Superior temporal gyrus (tissue), 1 donor: ENCODE measurements at regions not wholly inside any gene's neighbourhood (a gene's known extent, or its start where the extent isn't known, plus 50 kb on each side); places are given as distances from the start of the nearest gene placed in this dataset.
"Not testable (repeated sequence)": the region's sequence is repeated elsewhere in the genome, so short reads cannot be mapped to it uniquely, and the experiment has no call there.

Source experiments
- DNase-seq: peaks from one replicate; pipeline ENCODE4 v3.0.0-alpha.2; 2016; ENCODE audit errors: extremely low spot score

DNA sequence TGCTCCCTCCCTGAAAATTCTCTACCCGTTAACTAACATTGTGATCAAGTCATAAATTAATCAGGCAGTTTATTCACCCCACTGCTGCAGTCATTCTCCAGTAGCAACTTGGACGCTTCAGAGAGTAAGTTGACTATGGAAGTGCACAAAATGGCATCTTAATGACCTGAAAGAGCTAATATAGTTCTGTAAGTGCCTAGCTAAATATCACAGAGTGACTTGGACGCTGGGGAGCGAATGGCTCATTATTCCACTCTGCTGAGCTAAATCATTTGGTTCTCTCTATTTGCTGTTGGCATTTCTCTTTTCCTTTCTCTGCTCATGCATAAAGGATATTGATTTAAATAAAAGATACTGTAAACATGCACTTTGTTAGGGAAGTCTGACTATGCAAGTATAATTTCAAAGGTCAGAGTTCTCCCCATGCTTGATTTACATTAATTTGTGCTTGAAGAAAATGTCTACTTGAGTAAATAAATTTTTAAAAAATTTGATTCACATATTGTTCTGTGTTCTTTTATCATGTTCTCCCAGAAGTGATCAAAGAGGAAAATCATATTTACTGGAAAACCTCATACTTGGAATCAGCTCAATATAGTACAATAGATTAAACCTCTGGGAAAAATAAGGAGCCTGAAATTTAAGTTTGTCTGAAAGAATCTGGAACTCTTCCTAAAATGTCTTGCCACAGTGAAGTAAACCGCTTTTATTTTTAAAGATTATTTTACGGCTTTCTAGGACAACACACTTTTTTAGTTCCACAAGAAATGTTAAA, 169.5 kb upstream of the HAPLN1 start:
- DNase-seq: no peak

GRCh38 chr5:83877911-83878706, 157.5 kb upstream of the HAPLN1 start:
- DNase-seq: peak; percentile 26

- DNase-seq: no peak
Measured at GRCh38 chr5:83871533-83872395, 151.1 kb upstream of the HAPLN1 start.

DNA sequence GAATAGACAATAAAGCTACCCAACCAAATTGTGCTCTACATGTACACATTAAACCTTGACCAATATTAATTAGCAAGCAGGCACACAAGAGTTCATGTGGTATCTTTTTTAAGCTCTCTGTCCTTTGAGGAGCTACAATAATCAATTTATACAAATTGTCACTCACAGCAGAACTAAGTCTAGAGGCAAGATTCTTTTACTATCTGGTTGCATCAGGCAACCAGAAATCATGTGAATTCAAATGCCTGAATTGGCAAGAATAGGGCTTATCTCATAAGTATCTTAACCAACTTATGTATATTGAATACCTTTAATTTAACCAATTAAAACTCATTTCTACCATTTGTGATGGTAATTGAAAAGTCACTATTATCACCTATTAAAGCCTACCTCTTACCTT, 145.5 kb upstream of the HAPLN1 start:
- DNase-seq: no peak

GRCh38 chr5:83865579-83865978, 144.9 kb upstream of the HAPLN1 start:
- DNase-seq: no peak

- no peak for DNase-seq
Measured at GRCh38 chr5:83864652-83865051, 144.0 kb upstream of the HAPLN1 start.

- no peak for DNase-seq
Measured at GRCh38 chr5:83857341-83857740, 136.7 kb upstream of the HAPLN1 start.

- no peak for DNase-seq
Measured at GRCh38 chr5:83856881-83857280, 136.2 kb upstream of the HAPLN1 start.

DNA sequence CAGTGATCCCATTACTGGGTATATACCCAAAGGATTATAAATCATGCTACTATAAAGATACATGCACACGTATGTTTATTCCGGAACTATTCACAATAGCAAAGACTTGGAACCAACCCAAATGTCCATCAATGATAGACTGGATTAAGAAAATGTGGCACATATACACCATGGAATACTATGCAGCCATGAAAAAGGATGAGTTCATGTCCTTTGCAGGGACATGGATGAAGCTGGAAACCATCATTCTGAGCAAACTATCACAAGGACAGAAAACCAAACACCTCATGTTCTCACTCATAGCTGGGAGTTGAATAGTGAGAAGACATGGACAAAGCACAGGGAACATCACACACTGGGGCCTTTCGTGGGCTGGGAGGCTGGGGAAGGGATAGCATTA, 129.8 kb upstream of the HAPLN1 start:
- not testable (repeated sequence) for DNase-seq

GRCh38 chr5:83848941-83849340, 128.3 kb upstream of the HAPLN1 start:
- no peak for DNase-seq

DNA sequence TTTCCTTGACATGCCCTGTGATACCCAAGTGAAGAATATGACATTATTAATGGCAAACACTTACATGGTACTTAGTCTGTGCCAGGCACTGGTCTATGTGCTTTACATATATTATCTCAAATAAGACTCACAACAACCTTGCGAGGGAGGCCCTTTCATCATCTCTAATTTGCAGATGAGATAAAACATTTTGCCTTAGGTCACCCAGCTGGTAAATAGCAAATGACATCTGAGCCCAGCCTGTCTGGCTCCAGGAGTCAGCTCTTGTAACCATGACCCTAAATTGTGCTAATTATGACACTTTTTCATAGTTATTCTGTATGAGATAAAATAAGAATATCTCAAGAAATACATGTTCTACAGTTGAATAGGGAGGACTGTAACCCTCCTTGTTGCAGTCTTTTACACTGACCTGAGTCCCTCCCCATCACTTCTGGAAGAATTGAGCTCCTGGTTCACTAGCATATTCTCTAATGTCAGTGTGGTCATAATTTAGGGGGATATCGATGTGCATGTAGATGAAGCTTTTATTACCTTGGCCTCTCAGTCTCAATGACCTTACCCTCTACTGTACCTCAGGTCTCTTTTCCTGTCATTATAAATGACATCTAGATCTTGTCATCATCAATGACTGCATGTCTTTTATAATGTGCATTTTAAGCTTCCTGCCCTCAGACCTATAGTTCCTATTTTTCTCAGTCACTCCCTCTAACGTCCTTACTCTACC, 126.1 kb upstream of the HAPLN1 start:
- DNase-seq: no peak

DNA sequence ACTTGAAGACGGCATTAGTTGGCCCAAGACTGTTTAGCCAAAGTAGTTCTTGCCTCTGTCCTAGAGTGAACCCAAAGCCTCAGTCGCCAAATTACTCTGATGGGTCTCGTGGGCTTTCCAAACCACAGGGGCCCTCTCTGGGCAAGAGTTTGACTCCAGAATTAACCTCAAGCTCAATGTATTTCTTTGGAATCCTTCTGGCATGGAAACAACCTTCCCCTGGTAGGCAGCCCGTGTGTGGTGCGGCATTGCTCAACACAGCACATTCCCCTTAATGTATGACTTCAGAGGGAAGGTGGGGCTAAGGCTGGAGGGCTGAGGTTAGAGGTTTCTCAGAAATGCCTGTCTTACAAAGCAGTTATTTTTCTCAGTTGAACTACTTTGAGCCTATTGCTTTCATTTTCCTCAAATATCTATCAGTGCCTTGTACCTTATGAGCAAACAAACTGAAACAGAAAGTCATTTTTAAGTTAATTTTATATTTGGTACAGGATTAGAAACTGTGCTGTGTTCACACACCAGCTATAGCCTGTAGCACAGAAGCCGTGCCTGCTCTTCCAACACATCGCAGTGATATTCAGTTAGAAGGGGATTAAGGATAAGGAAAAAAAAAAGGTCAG, 123.9 kb upstream of the HAPLN1 start:
- no peak for DNase-seq

DNA sequence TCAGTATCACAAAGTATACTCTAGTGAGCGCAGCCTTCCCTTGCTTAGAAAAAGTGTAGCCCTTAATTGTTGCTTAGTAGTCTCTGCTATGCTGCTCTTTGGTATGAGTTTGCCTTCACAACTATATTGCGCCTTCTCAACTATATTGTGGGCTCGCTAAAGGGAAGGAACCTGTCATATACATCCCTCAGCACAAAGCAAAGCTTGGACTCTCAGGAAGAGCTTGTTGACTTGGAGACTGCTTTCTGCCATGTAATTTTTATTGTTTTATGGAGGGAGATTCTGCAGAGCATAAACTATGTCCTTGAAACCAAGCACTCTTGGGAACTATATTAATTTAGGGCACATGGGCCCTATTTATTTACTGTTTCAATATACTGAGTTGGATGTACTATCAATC, 119.1 kb upstream of the HAPLN1 start:
- no peak for DNase-seq

DNA sequence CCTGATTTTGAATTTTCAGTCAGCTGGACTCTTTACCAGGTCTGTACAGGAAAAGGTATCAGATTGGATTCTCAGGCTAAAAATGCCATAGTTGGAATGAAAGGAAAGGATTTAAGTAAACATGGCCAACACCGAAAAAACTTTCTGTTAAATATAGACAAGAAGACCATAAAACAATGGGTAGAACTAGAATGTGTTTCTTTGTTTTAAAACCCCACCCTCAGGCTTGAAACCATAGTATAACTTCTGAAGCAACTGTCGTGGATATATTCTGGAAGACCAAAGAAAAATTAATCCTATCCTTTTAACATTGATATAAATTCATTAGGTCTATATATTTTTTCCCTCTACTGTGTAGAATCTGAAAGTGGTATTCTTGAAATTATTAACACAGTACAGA, 118.6 kb upstream of the HAPLN1 start:
- no peak for DNase-seq

DNA sequence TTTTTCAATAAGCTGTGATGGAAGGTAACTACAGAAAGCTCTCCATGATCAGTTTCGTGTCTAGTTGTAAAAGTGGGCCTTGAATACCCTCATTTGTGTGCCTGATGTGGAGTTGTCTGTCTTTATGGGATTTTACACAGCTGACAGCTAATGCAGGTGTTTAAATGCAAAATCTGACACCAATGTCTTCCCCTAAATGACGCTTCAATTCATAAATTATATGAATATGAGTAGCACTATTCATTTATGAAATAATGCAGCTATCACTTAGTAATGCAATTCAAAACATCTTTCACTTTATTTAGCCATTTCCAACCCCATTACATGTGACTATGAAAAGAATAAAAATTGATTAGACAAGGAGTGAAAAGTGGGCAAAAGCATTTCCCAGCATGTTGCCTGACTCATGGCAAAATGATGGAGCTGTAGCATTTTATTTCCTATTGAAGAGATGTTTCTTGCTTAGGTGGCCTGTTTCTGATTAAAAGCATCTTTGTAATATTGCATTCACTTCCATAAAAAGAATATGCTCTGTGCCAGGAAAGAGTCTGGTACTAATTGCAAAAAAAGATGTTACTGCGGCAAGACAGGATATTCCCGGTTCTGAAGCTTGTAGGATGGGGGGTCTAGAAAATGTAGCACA, 116.7 kb upstream of the HAPLN1 start:
- DNase-seq: no peak

DNA sequence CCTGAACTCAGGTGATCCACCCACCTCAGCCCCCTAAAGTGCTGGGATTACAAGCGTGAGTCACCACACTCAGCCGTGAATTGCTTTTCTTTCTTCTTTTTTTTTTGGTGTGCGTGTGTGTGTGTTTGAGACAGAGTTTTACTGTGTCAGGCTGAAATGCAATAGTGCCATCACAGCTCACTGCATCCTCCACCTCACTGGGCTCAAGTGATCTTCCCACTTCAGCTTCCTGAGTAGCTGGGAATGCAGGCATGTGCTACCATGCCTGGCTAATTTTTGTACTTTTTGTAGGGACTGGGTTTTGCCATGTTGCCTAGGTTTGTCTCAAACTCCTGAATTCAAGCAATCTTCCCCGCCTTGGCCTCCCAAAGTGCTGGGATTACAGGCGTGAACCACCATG, 113.7 kb upstream of the HAPLN1 start:
- DNase-seq: no peak

- DNase-seq: no peak
Measured at GRCh38 chr5:83831834-83832233, 111.2 kb upstream of the HAPLN1 start.

DNA sequence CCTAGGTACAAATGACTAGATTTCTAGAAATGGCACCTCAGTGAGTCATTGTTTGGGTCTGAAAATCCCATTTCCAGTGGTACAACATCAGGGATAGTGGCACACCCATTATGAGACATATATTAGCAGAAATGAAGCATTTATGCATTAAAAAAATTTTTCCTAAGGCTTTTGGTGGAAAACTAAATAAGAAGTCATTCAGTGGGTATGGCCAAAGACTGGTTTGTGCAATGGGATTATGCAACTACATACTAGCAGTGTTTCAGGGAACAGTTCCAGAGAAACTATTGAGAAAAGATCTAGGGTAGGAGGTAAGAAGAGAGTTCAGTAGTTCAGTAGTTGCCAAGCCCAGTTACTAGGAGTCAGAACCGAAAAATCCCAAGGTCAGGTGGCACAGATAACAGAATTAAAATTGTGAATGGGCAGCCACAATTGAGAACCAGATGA, 106.5 kb upstream of the HAPLN1 start:
- no peak for DNase-seq

DNA sequence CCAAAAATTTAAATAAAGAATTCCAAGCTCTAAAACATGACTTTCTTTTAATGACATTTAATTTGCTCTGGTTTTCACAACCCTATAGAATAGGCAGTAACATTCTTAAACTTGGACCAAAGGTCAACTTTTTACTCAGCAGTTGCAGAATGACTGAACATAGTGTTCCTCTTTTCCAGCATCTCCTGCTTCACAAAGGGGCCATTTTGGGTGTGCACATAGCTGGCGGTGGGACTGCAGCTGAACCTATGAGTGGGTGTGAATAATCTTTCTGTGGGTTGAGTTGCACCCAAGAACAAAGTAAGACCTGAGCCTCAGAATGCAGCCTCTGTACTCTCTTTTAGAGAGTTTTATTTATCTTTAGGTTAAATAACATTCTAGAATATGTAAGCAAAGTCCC, 96.9 kb upstream of the HAPLN1 start:
- DNase-seq: no peak

- DNase-seq: no peak
Measured at GRCh38 chr5:83815661-83816060, 95.0 kb upstream of the HAPLN1 start.

DNA sequence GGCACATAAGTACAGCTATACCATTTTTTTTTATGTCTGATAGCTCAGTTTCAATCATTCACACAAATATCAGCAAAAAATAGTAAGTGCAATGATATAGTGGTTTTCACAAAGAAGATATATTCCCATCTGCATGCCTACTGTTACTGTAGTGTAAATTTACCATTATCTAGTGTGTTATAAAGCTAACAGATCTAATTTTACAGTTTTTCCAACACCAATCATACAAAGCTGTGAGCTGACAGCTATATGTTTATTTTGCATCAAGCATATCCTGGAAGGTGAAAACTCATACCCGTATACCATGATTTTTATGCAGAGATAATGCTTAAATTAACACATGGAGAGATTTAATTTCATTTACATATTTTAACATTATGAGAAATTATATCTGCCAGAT, 89.9 kb upstream of the HAPLN1 start:
- no peak for DNase-seq
